Renal cortical epithelial cell (primary cell): ENCODE measurements at regions not wholly inside any gene's neighbourhood (a gene's known extent, or its start where the extent isn't known, plus 50 kb on each side); places are given as distances from the start of the nearest gene placed in this dataset.
A peak's percentile ranks its signal among the peaks of the same experiment; 100 is the strongest.
"Not testable (repeated sequence)": the region's sequence is repeated elsewhere in the genome, so short reads cannot be mapped to it uniquely, and the experiment has no call there.

Experiments
- DNase-seq: peaks from one replicate; pipeline ENCODE4 v3.0.0-alpha.2; 2011; ENCODE audit warnings: low read depth

GRCh38 chr9:101860920-101861319 lies 122.5 kb upstream of the GRIN3A start:
- no peak for DNase-seq

- DNase-seq = no peak
Observed at GRCh38 chr9:101859620-101860019, 121.2 kb upstream of the GRIN3A start.

GRCh38 chr9:101858026-101858425 lies 119.6 kb upstream of the GRIN3A start:
- DNase-seq = no peak

GRCh38 chr9:101849102-101849707 lies 110.8 kb upstream of the GRIN3A start:
- no peak for DNase-seq

- peak; percentile 1 for DNase-seq
Observed at GRCh38 chr9:101848485-101848919, 110.1 kb upstream of the GRIN3A start.

- no peak for DNase-seq
Observed at GRCh38 chr9:101846161-101846560, 107.7 kb upstream of the GRIN3A start.

GRCh38 chr9:101840694-101841188 lies 102.3 kb upstream of the GRIN3A start:
- DNase-seq = no peak

GRCh38 chr9:101838988-101839387 lies 100.5 kb upstream of the GRIN3A start:
- DNase-seq = not testable (repeated sequence)

GRCh38 chr9:101836021-101836420 lies 97.6 kb upstream of the GRIN3A start:
- no peak for DNase-seq

GRCh38 chr9:101832486-101832885 lies 94.0 kb upstream of the GRIN3A start:
- no peak for DNase-seq

- not testable (repeated sequence) for DNase-seq
Observed at GRCh38 chr9:101821450-101821849, 83.0 kb upstream of the GRIN3A start.

GRCh38 chr9:101820983-101821382 lies 82.5 kb upstream of the GRIN3A start:
- not testable (repeated sequence) for DNase-seq

GRCh38 chr9:101814064-101814463 lies 75.6 kb upstream of the GRIN3A start:
- no peak for DNase-seq

GRCh38 chr9:101807879-101808278 lies 69.4 kb upstream of the GRIN3A start:
- not testable (repeated sequence) for DNase-seq

GRCh38 chr9:101796044-101796443 lies 57.6 kb upstream of the GRIN3A start:
- no peak for DNase-seq

GRCh38 chr9:101795147-101795546 lies 56.7 kb upstream of the GRIN3A start:
- DNase-seq = no peak

- no peak for DNase-seq
Observed at GRCh38 chr9:101792475-101792874, 54.0 kb upstream of the GRIN3A start.

- DNase-seq = peak; percentile 21
Observed at GRCh38 chr9:101791938-101792337, 53.5 kb upstream of the GRIN3A start.

GRCh38 chr9:101791533-101791932 lies 53.1 kb upstream of the GRIN3A start:
- DNase-seq = no peak
